ENCODE measurements at regions not wholly inside any gene's neighbourhood (a gene's known extent, or its start where the extent isn't known, plus 50 kb on each side); places are given as distances from the start of the nearest gene placed in this dataset.

GRCh38 chrX:16454926-16455325 is 195.0 kb upstream of the S100G start:
- Histone ChIP-seq H3K36me3 (replicated peaks; ENCODE audit: insufficient read depth, low read length) (no peaks in the 10 kb centered on the region), H3K9me2 (replicated peaks; ENCODE audit: insufficient read depth, low read length) (no peaks in the 10 kb centered on the region)
- DNase-seq = no peak

GRCh38 chrX:16457239-16457638 is 192.7 kb upstream of the S100G start:
- no peak for DNase-seq
- Histone ChIP-seq H3K9me3 (replicated peaks; ENCODE audit: insufficient read depth, low read length) (no peaks in the 10 kb centered on the region), H3K36me3 (replicated peaks; ENCODE audit: insufficient read depth, low read length) (no peaks in the 10 kb centered on the region), H3K9ac (ENCODE audit: low read length) (no peak overlapping the region), H3K9me2 (replicated peaks; ENCODE audit: insufficient read depth, low read length) (no peaks in the 10 kb centered on the region), H3K4me3 (ENCODE audit: low read length) (no peak overlapping the region), H3K79me2 (ENCODE audit: low read length) (no peaks in the 10 kb centered on the region), H3K4me2 (ENCODE audit: low read depth, low read length) (no peak overlapping the region), H2AFZ (ENCODE audit: low read length) (no peak overlapping the region), H3F3A (ENCODE audit: insufficient read depth, low read length) (no peaks in the 10 kb centered on the region), H3K27ac (ENCODE audit: low read length) (no peak overlapping the region), H3K27me3 (replicated peaks; ENCODE audit: insufficient read depth, low read length) (no peaks in the 10 kb centered on the region), H4K20me1 (ENCODE audit: insufficient read depth, low read length) (no peaks in the 10 kb centered on the region), H3K4me1 (ENCODE audit: low read length) (no peaks in the 10 kb centered on the region)
- TF ChIP-seq, protein P1, sequence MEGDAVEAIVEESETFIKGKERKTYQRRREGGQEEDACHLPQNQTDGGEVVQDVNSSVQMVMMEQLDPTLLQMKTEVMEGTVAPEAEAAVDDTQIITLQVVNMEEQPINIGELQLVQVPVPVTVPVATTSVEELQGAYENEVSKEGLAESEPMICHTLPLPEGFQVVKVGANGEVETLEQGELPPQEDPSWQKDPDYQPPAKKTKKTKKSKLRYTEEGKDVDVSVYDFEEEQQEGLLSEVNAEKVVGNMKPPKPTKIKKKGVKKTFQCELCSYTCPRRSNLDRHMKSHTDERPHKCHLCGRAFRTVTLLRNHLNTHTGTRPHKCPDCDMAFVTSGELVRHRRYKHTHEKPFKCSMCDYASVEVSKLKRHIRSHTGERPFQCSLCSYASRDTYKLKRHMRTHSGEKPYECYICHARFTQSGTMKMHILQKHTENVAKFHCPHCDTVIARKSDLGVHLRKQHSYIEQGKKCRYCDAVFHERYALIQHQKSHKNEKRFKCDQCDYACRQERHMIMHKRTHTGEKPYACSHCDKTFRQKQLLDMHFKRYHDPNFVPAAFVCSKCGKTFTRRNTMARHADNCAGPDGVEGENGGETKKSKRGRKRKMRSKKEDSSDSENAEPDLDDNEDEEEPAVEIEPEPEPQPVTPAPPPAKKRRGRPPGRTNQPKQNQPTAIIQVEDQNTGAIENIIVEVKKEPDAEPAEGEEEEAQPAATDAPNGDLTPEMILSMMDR (IDR thresholded peaks at IDR 0.05; ENCODE audit: low read length) = no peak
- TF ChIP-seq EZH2 (optimal IDR thresholded peaks at IDR 0.05; ENCODE audit: low read depth, low read length) = no peak
- TF ChIP-seq EZH2phosphoT487 (IDR thresholded peaks at IDR 0.05; ENCODE audit: low read length) = no peak

More at GRCh38 chrX:16454926-16455325, 195.0 kb upstream of the S100G start:
- H3K9me3 ChIP-seq (replicated peaks; ENCODE audit: insufficient read depth, low read length) = no peaks in the 10 kb centered on the region
- H3K27me3 ChIP-seq (replicated peaks; ENCODE audit: insufficient read depth, low read length) = no peaks in the 10 kb centered on the region
- H3F3A ChIP-seq (ENCODE audit: insufficient read depth, low read length) = no peaks in the 10 kb centered on the region
- no peaks in the 10 kb centered on the region for H4K20me1 ChIP-seq (ENCODE audit: insufficient read depth, low read length)
- H3K4me2 ChIP-seq (ENCODE audit: low read depth, low read length) = no peak overlapping the region
- no peak overlapping the region for H3K27ac ChIP-seq (ENCODE audit: low read length)
- no peaks in the 10 kb centered on the region for H3K79me2 ChIP-seq (ENCODE audit: low read length)
- no peaks in the 10 kb centered on the region for H3K4me1 ChIP-seq (ENCODE audit: low read length)
- TF ChIP-seq, protein P1 (IDR thresholded peaks at IDR 0.05; ENCODE audit: low read length) = no peak
- no peak for TF ChIP-seq EZH2phosphoT487 (IDR thresholded peaks at IDR 0.05; ENCODE audit: low read length)
- no peak for TF ChIP-seq EZH2 (optimal IDR thresholded peaks at IDR 0.05; ENCODE audit: low read depth, low read length)
- no peak overlapping the region for H3K9ac ChIP-seq (ENCODE audit: low read length)
- H2AFZ ChIP-seq (ENCODE audit: low read length) = no peak overlapping the region
- H3K4me3 ChIP-seq (ENCODE audit: low read length) = no peak overlapping the region

DNA sequence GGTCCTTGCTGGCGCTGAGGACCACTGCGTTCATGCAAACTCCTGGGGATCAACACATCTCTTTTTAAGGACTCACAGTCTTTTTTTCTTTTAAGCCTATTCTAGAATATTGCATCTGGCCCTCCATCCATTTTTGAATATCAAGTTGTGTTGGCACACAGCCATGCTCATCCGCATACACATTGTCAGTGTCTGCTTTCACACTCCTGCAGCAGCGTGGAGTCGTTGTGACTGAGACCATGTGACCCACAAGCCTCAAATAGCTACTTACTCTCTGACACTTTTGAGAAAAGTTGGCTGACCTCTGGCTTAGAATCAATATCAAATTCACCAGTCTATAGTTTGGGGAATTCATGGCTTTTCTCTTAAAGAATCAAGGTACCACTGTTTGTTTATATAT is 191.8 kb upstream of the S100G start:
- H3K9me3 ChIP-seq (replicated peaks; ENCODE audit: insufficient read depth, low read length) = no peaks in the 10 kb centered on the region
- H3K4me3 ChIP-seq (ENCODE audit: low read length) = no peak overlapping the region
- no peaks in the 10 kb centered on the region for H3K9me2 ChIP-seq (replicated peaks; ENCODE audit: insufficient read depth, low read length)
- H2AFZ ChIP-seq (ENCODE audit: low read length) = no peak overlapping the region
- H4K20me1 ChIP-seq (ENCODE audit: insufficient read depth, low read length) = no peaks in the 10 kb centered on the region
- no peak overlapping the region for H3K9ac ChIP-seq (ENCODE audit: low read length)
- no peaks in the 10 kb centered on the region for H3K4me1 ChIP-seq (ENCODE audit: low read length)
- H3K27me3 ChIP-seq (replicated peaks; ENCODE audit: insufficient read depth, low read length) = no peaks in the 10 kb centered on the region
- H3K79me2 ChIP-seq (ENCODE audit: low read length) = no peaks in the 10 kb centered on the region
- H3K27ac ChIP-seq (ENCODE audit: low read length) = no peak overlapping the region
- H3F3A ChIP-seq (ENCODE audit: insufficient read depth, low read length) = no peaks in the 10 kb centered on the region
- no peak overlapping the region for H3K4me2 ChIP-seq (ENCODE audit: low read depth, low read length)
- no peaks in the 10 kb centered on the region for H3K36me3 ChIP-seq (replicated peaks; ENCODE audit: insufficient read depth, low read length)
- TF ChIP-seq EZH2phosphoT487 (IDR thresholded peaks at IDR 0.05; ENCODE audit: low read length) = no peak
- TF ChIP-seq, protein P1 (IDR thresholded peaks at IDR 0.05; ENCODE audit: low read length) = no peak
- no peak for TF ChIP-seq EZH2 (optimal IDR thresholded peaks at IDR 0.05; ENCODE audit: low read depth, low read length)
- no peak for DNase-seq
